SK-N-SH (cell line): ENCODE measurements at regions not wholly inside any gene's neighbourhood (a gene's known extent, or its start where the extent isn't known, plus 50 kb on each side); places are given as distances from the start of the nearest gene placed in this dataset.

ENCODE experiments used
- CTCF ChIA-PET: fragments of 300-600, 350-600 bp; formaldehyde crosslinking; extraction: SDS; loops from one replicate; lab custom pipeline; 2021; lab: Yijun Ruan, JAX
- POLR2A ChIA-PET: fragments of 350-600 bp; sonication (Branson Sonifier 250); formaldehyde crosslinking; extraction: SDS; loops from one replicate; lab custom pipeline; 2020; ENCODE audit warnings: antibody characterized with exemption, inconsistent platforms; lab: Yijun Ruan, JAX
- DNase-seq: peaks from one replicate; pipeline ENCODE4 v3.0.0; 2012
- H2AFZ ChIP-seq: fragments of 200-600 bp; sonication (generic); 2 replicates; pipeline ENCODE4 v1.8.1; 2016; ENCODE audit warnings: antibody characterized with exemption, mild to moderate bottlenecking, low read depth
- H3F3A ChIP-seq: fragments of 200-600 bp; sonication (generic); replicated peaks from 2 replicates; pipeline ENCODE3; 2016; ENCODE audit warnings: antibody characterized with exemption, mild to moderate bottlenecking; ENCODE audit not compliant: insufficient read depth
- H3K27ac ChIP-seq, 2 experiments: fragments of 200-500 bp in 1 of 2; fragments of 200-600 bp in 1 of 2; sonication (Bioruptor generic) in 1 of 2; sonication (generic), shearing (Covaris generic) in 1 of 2; 2 replicates each; pipeline versions ENCODE4 v1.5.1 to v1.6.1; 2014 to 2016; ENCODE audit warnings: low read depth in 2 of 2, inconsistent platforms in 1 of 2, low read length in 1 of 2, mild to moderate bottlenecking in 1 of 2, mixed read lengths in 1 of 2
- H3K27me3 ChIP-seq: fragments of 200-600 bp; sonication (generic), shearing (Covaris generic); 2 replicates; pipeline ENCODE4 v1.6.1; 2016; ENCODE audit warnings: mixed run types; ENCODE audit not compliant: insufficient read depth
- H3K36me3 ChIP-seq, 2 experiments: fragments of 200-500 bp in 1 of 2; fragments of 200-600 bp in 1 of 2; sonication (Bioruptor generic) in 1 of 2; sonication (generic) in 1 of 2; replicated peaks in 1 of 2; 2 replicates each; pipeline versions ENCODE3 to v1.5.1; 2014 to 2016; ENCODE audit warnings: low read length in 1 of 2, mild to moderate bottlenecking in 1 of 2; ENCODE audit not compliant: insufficient read depth in 2 of 2, control insufficient read depth in 1 of 2
- H3K4me1 ChIP-seq, 2 experiments: fragments of 200-500 bp in 1 of 2; fragments of 200-600 bp in 1 of 2; sonication (Bioruptor generic) in 1 of 2; sonication (generic), shearing (Covaris generic) in 1 of 2; 2 replicates each; pipeline versions ENCODE4 v1.5.1 to v1.6.1; 2014 to 2016; ENCODE audit warnings: low read depth in 1 of 2, low read length in 1 of 2, mixed run types in 1 of 2; ENCODE audit not compliant: insufficient read depth in 2 of 2, control insufficient read depth in 1 of 2
- H3K4me2 ChIP-seq: fragments of 200-600 bp; sonication (generic), shearing (Covaris generic); 2 replicates; pipeline ENCODE4 v1.6.1; 2017; ENCODE audit warnings: mixed run types
- H3K4me3 ChIP-seq, 2 experiments: fragments of 200-500 bp in 1 of 2; fragments of 200-600 bp in 1 of 2; sonication (Bioruptor generic) in 1 of 2; sonication (generic), shearing (Covaris generic) in 1 of 2; 2 replicates each; pipeline versions ENCODE4 v1.5.1 to v1.8.1; 2014 to 2016; ENCODE audit warnings: low read depth in 2 of 2, inconsistent platforms in 1 of 2, low read length in 1 of 2, mild to moderate bottlenecking in 1 of 2, mixed read lengths in 1 of 2, moderate library complexity in 1 of 2
- H3K79me2 ChIP-seq: fragments of 200-600 bp; sonication (generic); 2 replicates; pipeline ENCODE4 v1.8.1; 2017; ENCODE audit warnings: mild to moderate bottlenecking; ENCODE audit not compliant: insufficient read depth
- H3K9ac ChIP-seq: fragments of 200-600 bp; sonication (generic); 2 replicates; pipeline ENCODE4 v1.6.1; 2017; ENCODE audit warnings: mixed run types
- H3K9me2 ChIP-seq: fragments of 200-600 bp; sonication (generic); 2 replicates; pipeline ENCODE4 v1.6.1; 2017; ENCODE audit warnings: mixed run types
- H3K9me3 ChIP-seq: fragments of 200-600 bp; sonication (generic); 2 replicates; pipeline ENCODE4 v1.6.1; 2017; ENCODE audit warnings: mixed run types, mild to moderate bottlenecking, moderate library complexity
- H4K20me1 ChIP-seq: fragments of 200-600 bp; sonication (generic); 2 replicates; pipeline ENCODE4 v1.6.1; 2017; ENCODE audit warnings: mild to moderate bottlenecking, mixed run types; ENCODE audit not compliant: insufficient read depth
- ELF1 ChIP-seq: IDR thresholded peaks from 2 replicates; pipeline ENCODE4 v1.4.0; 2012
- FOXJ3 ChIP-seq: sonication (generic); formaldehyde crosslinking; IDR thresholded peaks from 2 replicates; pipeline ENCODE4 v1.5.1; 2020; ENCODE audit warnings: mild to moderate bottlenecking, missing genetic modification reagents
- FOXM1 ChIP-seq: IDR thresholded peaks from 2 replicates; pipeline ENCODE4 v1.4.0; 2012; ENCODE audit warnings: low read depth, mild to moderate bottlenecking
- GATA2 ChIP-seq: sonication (generic); formaldehyde crosslinking; IDR thresholded peaks from 2 replicates; pipeline ENCODE4 v1.5.0; 2020; ENCODE audit warnings: mild to moderate bottlenecking, missing genetic modification reagents
- NFIC ChIP-seq: IDR thresholded peaks from 2 replicates; pipeline ENCODE4 v1.4.0; 2012; ENCODE audit warnings: borderline replicate concordance
- RAD21 ChIP-seq: IDR thresholded peaks from 2 replicates; pipeline ENCODE4 v1.6.1; 2012; ENCODE audit warnings: mild to moderate bottlenecking, low read length
- REST ChIP-seq: IDR thresholded peaks from 2 replicates; pipeline ENCODE4 v1.6.1; 2012; ENCODE audit warnings: mild to moderate bottlenecking, low read depth, low read length, moderate library complexity
- RXRA ChIP-seq: IDR thresholded peaks from 2 replicates; pipeline ENCODE4 v1.4.0; 2012; ENCODE audit warnings: low read depth, mild to moderate bottlenecking, borderline replicate concordance
- SIN3A ChIP-seq: IDR thresholded peaks from 2 replicates; pipeline ENCODE4 v1.6.1; 2012; ENCODE audit warnings: low read depth, mild to moderate bottlenecking, low read length, moderate library complexity, borderline replicate concordance
- TEAD4 ChIP-seq: IDR thresholded peaks from 2 replicates; pipeline ENCODE4 v1.4.0; 2012; ENCODE audit warnings: mild to moderate bottlenecking, borderline replicate concordance; ENCODE audit not compliant: insufficient read depth
- WGBS: methylation state at CpG from one replicate; pipeline ENCODE4 v1.1.6; 2017; ENCODE audit warnings: low lambda C conversion rate; 5-methylcytosine and 5-hydroxymethylcytosine counted together
- TF ChIP-seq, protein P1 (sequence below): fragments of 200-600 bp; sonication (generic); IDR thresholded peaks from 2 replicates; pipeline ENCODE4 v1.6.1; 2017; ENCODE audit warnings: antibody characterized with exemption, mild to moderate bottlenecking, moderate library complexity
- TF ChIP-seq, protein P2 (sequence below): IDR thresholded peaks from 2 replicates; pipeline ENCODE4 v1.4.0; 2012; ENCODE audit warnings: low read depth, borderline replicate concordance

GRCh38 chr2:181319286-181319685 lies 137.9 kb upstream of the ITGA4 start:
- no peaks in the 10 kb centered on the region for H3K36me3 ChIP-seq
- H4K20me1 ChIP-seq = no peaks in the 10 kb centered on the region
- H3K4me3 ChIP-seq = no peak overlapping the region
- ChIA-PET POLR2A (interaction anchor here (0.6 kb wide), 1 partner anchor 220 kb away, joined by 4 read pairs; no protein-coding TSS in a partner anchor), CTCF (no interaction called here)
- H3K4me1 ChIP-seq = no peaks in the 10 kb centered on the region
- H3K27me3 ChIP-seq = no peaks in the 10 kb centered on the region
- H3K9me2 ChIP-seq = no peaks in the 10 kb centered on the region
- H3F3A ChIP-seq = no peaks in the 10 kb centered on the region
- H3K79me2 ChIP-seq = no peaks in the 10 kb centered on the region
- no peak overlapping the region for H3K27ac ChIP-seq
- DNase-seq = no peak
- H2AFZ ChIP-seq = no peak overlapping the region
- no peak overlapping the region for H3K9ac ChIP-seq
- no peaks in the 10 kb centered on the region for H3K9me3 ChIP-seq
- TF ChIP-seq FOXM1 = no peak
- TF ChIP-seq, protein P1, sequence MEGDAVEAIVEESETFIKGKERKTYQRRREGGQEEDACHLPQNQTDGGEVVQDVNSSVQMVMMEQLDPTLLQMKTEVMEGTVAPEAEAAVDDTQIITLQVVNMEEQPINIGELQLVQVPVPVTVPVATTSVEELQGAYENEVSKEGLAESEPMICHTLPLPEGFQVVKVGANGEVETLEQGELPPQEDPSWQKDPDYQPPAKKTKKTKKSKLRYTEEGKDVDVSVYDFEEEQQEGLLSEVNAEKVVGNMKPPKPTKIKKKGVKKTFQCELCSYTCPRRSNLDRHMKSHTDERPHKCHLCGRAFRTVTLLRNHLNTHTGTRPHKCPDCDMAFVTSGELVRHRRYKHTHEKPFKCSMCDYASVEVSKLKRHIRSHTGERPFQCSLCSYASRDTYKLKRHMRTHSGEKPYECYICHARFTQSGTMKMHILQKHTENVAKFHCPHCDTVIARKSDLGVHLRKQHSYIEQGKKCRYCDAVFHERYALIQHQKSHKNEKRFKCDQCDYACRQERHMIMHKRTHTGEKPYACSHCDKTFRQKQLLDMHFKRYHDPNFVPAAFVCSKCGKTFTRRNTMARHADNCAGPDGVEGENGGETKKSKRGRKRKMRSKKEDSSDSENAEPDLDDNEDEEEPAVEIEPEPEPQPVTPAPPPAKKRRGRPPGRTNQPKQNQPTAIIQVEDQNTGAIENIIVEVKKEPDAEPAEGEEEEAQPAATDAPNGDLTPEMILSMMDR = no peak
- no peak overlapping the region for H3K4me2 ChIP-seq

DNA sequence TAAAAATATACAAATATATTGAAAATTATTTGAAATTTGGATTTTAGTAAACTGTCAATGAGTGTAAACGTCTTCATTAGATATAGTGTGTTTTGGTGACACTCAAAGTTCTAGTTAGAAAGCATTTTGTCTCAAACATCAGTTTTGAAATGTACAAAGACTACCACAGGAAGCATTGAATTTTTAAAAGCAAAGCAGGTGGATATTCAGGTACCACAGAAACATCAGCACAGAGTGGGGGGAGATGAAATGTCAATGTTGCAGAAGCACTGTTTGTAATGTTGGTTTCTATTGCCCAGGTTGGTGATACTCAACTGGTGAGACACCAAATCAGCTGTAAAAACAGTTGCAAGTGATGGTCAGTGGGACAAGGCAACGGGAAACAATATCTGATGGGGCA lies 136.5 kb upstream of the ITGA4 start:
- Histone ChIP-seq H3K9me3 (no peaks in the 10 kb centered on the region), H3F3A (no peaks in the 10 kb centered on the region), H3K4me3 (no peak overlapping the region), H3K9ac (no peak overlapping the region), H3K27me3 (no peaks in the 10 kb centered on the region), H3K27ac (no peak overlapping the region), H3K4me2 (no peak overlapping the region), H3K79me2 (no peaks in the 10 kb centered on the region), H3K36me3 (no peaks in the 10 kb centered on the region), H4K20me1 (no peaks in the 10 kb centered on the region), H2AFZ (no peak overlapping the region), H3K4me1 (no peaks in the 10 kb centered on the region), H3K9me2 (no peaks in the 10 kb centered on the region)
- 37% methylated on average over 2 of the region's 2 CpGs for WGBS
- ChIA-PET POLR2A (no interaction called here), CTCF (no interaction called here)
- DNase-seq = no peak
- TF ChIP-seq SIN3A (no peak), GATA2 (no peak)
- TF ChIP-seq, protein P1 = no peak

DNA sequence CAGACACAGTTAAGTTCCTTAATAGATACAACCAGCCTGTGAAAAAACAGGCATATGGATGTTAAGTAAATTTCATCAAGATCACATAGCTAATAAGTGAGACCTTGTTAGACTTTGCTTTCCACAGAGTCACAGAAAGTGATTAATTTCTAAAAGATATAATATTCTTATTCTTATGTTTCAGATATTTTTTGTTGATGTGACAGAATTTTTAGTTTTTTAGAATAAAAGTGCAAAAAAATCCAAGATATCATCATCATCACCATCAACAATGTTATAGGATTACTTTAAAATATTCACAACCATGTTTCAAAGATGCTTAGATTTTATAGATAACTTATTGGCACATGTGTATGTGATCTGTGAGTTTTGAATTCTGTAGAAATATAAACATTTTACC lies 132.3 kb upstream of the ITGA4 start:
- ChIA-PET CTCF (no interaction called here), POLR2A (no interaction called here)
- H3K9ac ChIP-seq = no peak overlapping the region
- H3K36me3 ChIP-seq = no peaks in the 10 kb centered on the region
- H3F3A ChIP-seq = no peaks in the 10 kb centered on the region
- no peak overlapping the region for H3K27ac ChIP-seq
- no peaks in the 10 kb centered on the region for H3K27me3 ChIP-seq
- no peaks in the 10 kb centered on the region for H3K4me1 ChIP-seq
- no peaks in the 10 kb centered on the region for H3K9me3 ChIP-seq
- no peaks in the 10 kb centered on the region for H3K9me2 ChIP-seq
- H3K4me3 ChIP-seq = no peak overlapping the region
- DNase-seq = no peak
- H2AFZ ChIP-seq = no peak overlapping the region
- no peaks in the 10 kb centered on the region for H3K79me2 ChIP-seq
- H4K20me1 ChIP-seq = no peaks in the 10 kb centered on the region
- no peak overlapping the region for H3K4me2 ChIP-seq
- TF ChIP-seq RXRA = no peak
- no peak for TF ChIP-seq REST
- TF ChIP-seq RAD21 = no peak
- TF ChIP-seq GATA2 = no peak
- no peak for TF ChIP-seq FOXJ3 (CRISPR knock-in tag)
- no peak for TF ChIP-seq ELF1
- no peak for TF ChIP-seq FOXM1
- TF ChIP-seq NFIC = no peak
- TF ChIP-seq TEAD4 = no peak
- TF ChIP-seq, protein P2, sequence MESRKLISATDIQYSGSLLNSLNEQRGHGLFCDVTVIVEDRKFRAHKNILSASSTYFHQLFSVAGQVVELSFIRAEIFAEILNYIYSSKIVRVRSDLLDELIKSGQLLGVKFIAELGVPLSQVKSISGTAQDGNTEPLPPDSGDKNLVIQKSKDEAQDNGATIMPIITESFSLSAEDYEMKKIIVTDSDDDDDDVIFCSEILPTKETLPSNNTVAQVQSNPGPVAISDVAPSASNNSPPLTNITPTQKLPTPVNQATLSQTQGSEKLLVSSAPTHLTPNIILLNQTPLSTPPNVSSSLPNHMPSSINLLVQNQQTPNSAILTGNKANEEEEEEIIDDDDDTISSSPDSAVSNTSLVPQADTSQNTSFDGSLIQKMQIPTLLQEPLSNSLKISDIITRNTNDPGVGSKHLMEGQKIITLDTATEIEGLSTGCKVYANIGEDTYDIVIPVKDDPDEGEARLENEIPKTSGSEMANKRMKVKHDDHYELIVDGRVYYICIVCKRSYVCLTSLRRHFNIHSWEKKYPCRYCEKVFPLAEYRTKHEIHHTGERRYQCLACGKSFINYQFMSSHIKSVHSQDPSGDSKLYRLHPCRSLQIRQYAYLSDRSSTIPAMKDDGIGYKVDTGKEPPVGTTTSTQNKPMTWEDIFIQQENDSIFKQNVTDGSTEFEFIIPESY = no peak
